ENCODE measurements at regions not wholly inside any gene's neighbourhood (a gene's known extent, or its start where the extent isn't known, plus 50 kb on each side); places are given as distances from the start of the nearest gene placed in this dataset.

- TF ChIP-seq, protein P1, sequence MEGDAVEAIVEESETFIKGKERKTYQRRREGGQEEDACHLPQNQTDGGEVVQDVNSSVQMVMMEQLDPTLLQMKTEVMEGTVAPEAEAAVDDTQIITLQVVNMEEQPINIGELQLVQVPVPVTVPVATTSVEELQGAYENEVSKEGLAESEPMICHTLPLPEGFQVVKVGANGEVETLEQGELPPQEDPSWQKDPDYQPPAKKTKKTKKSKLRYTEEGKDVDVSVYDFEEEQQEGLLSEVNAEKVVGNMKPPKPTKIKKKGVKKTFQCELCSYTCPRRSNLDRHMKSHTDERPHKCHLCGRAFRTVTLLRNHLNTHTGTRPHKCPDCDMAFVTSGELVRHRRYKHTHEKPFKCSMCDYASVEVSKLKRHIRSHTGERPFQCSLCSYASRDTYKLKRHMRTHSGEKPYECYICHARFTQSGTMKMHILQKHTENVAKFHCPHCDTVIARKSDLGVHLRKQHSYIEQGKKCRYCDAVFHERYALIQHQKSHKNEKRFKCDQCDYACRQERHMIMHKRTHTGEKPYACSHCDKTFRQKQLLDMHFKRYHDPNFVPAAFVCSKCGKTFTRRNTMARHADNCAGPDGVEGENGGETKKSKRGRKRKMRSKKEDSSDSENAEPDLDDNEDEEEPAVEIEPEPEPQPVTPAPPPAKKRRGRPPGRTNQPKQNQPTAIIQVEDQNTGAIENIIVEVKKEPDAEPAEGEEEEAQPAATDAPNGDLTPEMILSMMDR (IDR thresholded peaks at IDR 0.05): no peak
- TF ChIP-seq POLR2A (IDR thresholded peaks at IDR 0.05): no peak
Measured at GRCh38 chr13:62633448-62633847, 1217.8 kb upstream of the PCDH20 start.

Measured in prostate gland (tissue), 2 donors.